GM19351 (cell line): ENCODE measurements at regions not wholly inside any gene's neighbourhood (a gene's known extent, or its start where the extent isn't known, plus 50 kb on each side); places are given as distances from the start of the nearest gene placed in this dataset.
A peak's percentile ranks its signal among the peaks of the same experiment; 100 is the strongest.

ENCODE experiments used
- ATAC-seq: cut with Tn5 transposase; IDR thresholded peaks from one replicate; pipeline ENCODE4 v1.9.1; 2021; ENCODE audit warnings: mild to moderate bottlenecking, moderate library complexity; ENCODE audit not compliant: unreplicated experiment

- ATAC-seq: peak; percentile 79
Measured at GRCh38 chr1:119565131-119565772, 58.2 kb downstream of the HSD3B1 start.

GRCh38 chr1:119569095-119569494 is 62.1 kb downstream of the HSD3B1 start:
- no peak for ATAC-seq
